Fibroblast of peridontal ligament (primary cell): ENCODE measurements at regions not wholly inside any gene's neighbourhood (a gene's known extent, or its start where the extent isn't known, plus 50 kb on each side); places are given as distances from the start of the nearest gene placed in this dataset.
"Not testable (repeated sequence)": the region's sequence is repeated elsewhere in the genome, so short reads cannot be mapped to it uniquely, and the experiment has no call there.

ENCODE experiments used
- DNase-seq: peaks from one replicate; pipeline ENCODE4 v3.0.0-alpha.2; 2010; ENCODE audit errors: extremely low read depth

GRCh38 chr17:5747276-5747675, 163.0 kb upstream of the NLRP1 start:
- DNase-seq = no peak

GRCh38 chr17:5747964-5748363, 163.7 kb upstream of the NLRP1 start:
- no peak for DNase-seq

GRCh38 chr17:5753421-5753820, 169.1 kb upstream of the NLRP1 start:
- DNase-seq = no peak

GRCh38 chr17:5757314-5757907, 173.1 kb upstream of the NLRP1 start:
- no peak for DNase-seq

- DNase-seq = peak; percentile 9
These were observed 174.3 kb upstream of the NLRP1 start for GRCh38 chr17:5758651-5759050.

- no peak for DNase-seq
These were observed 175.2 kb upstream of the NLRP1 start for GRCh38 chr17:5759501-5759925.

- peak; percentile 9 for DNase-seq
These were observed 177.9 kb upstream of the NLRP1 start for GRCh38 chr17:5762191-5762590.

GRCh38 chr17:5763595-5764306, 179.4 kb upstream of the NLRP1 start:
- no peak for DNase-seq

GRCh38 chr17:5769593-5770354, 185.5 kb upstream of the NLRP1 start:
- no peak for DNase-seq

- DNase-seq = no peak
These were observed 186.3 kb upstream of the NLRP1 start for GRCh38 chr17:5770441-5771270.

- not testable (repeated sequence) for DNase-seq
These were observed 186.9 kb upstream of the NLRP1 start for GRCh38 chr17:5771271-5771577.

- not testable (repeated sequence) for DNase-seq
These were observed 187.7 kb upstream of the NLRP1 start for GRCh38 chr17:5772017-5772416.

- DNase-seq = no peak
These were observed 188.4 kb upstream of the NLRP1 start for GRCh38 chr17:5772720-5773119.

GRCh38 chr17:5773816-5774360, 189.6 kb upstream of the NLRP1 start:
- no peak for DNase-seq

GRCh38 chr17:5775098-5775497, 190.8 kb upstream of the NLRP1 start:
- DNase-seq = no peak

GRCh38 chr17:5780476-5780875, 196.2 kb upstream of the NLRP1 start:
- DNase-seq = peak; percentile 49

- DNase-seq = no peak
These were observed 197.1 kb upstream of the NLRP1 start for GRCh38 chr17:5781236-5781927.

- no peak for DNase-seq
These were observed 199.0 kb upstream of the NLRP1 start for GRCh38 chr17:5783269-5783668.

- DNase-seq = no peak
These were observed 199.5 kb upstream of the NLRP1 start for GRCh38 chr17:5783851-5784250.

GRCh38 chr17:5784791-5785190, 200.5 kb upstream of the NLRP1 start:
- no peak for DNase-seq

- peak; percentile 39 for DNase-seq
These were observed 201.0 kb upstream of the NLRP1 start for GRCh38 chr17:5785338-5785737.
